ENCODE measurements at regions not wholly inside any gene's neighbourhood (a gene's known extent, or its start where the extent isn't known, plus 50 kb on each side); places are given as distances from the start of the nearest gene placed in this dataset.
"Not testable (repeated sequence)": the region's sequence is repeated elsewhere in the genome, so short reads cannot be mapped to it uniquely, and the experiment has no call there.

DNA sequence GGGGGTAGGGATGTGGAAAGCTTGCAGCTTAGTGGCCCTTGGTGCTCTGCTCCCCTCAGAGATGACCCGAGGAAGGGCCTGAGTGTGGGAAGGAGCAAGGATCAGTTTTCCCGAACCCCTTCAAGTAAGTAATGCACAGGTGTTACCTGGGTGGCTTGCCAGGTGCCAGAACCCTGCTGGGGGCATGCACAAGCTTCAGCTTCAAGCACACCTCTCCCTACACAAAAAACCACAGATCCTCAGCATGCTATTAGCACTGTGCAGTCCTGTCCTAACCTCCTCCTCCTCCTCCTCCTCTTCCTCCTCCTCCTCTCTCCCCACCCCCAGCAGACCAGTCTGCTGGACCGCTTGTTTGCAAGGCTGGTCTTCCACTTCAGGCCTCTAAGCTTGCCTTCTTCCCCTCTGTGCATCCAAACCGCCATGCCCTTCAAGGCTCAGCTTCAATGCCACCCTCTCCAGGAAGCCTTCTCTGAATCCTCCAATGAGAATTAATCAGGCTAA, 114.8 kb downstream of the ACAA2 start:
- in situ Hi-C loops (cut with HindIII; ENCODE audit: low pct_unique_long_range_greater_than_20kb, low sequenced_read_pairs), result no loop called here
- no peak for DNase-seq (ENCODE audit: low read depth, low spot score)

DNA sequence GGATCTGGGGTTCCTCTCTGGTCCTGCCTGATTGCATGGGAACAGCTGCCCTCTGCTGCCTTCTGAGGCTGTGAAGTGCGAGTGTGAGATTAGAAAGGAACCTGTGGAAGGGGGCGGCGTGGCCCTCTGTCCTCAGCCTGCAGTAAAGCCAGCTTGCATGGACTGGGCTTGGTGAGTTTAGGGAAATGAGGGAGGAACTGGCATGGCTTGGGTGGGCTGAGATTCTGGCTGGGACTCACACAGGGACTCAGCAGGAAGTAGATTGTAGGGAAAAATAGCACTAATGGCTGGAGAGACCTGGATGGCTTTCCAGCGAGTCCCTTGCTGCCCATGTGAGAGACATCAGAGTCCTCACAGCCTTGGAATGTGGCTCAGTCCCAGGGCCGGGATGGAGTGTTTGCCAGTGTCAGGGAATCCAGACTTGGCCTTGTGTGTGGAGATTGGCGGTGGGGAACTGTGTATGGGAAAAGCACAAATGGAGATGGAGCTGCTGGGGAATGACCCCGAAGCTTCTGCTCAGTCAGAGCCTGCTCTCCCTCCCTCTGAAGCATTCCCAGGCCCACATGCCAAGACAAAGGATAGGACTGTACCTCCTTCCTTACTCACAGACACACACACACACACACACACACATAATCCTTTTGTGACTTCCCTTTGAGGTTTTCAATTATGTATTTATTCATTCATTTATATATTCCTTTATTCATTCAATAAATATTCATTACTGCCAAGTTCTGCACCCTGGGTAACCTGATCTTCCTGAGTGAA, 115.4 kb downstream of the ACAA2 start:
- DNase-seq (ENCODE audit: low read depth, low spot score), result no peak
- in situ Hi-C loops (cut with HindIII; ENCODE audit: low pct_unique_long_range_greater_than_20kb, low sequenced_read_pairs), result no loop called here

DNA sequence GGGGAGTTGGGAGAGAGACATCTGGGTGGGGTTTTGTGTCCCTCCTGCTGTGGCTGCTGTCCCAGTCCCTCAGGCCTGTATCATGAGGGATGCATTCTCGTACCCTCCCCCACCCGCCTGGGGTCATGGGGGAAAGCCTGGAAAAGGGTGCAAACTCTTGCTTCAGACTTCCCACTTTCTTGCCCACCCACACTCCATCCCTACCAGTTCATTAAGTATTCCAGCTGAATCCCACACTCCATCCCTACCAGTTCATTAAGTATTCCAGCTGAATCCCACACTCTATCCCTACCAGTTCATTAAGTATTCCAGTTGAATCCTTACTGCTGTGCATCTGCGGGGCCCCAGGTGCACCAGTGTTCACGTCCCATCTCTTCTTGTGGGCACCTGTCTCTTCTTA, 116.3 kb downstream of the ACAA2 start:
- no peak for DNase-seq (ENCODE audit: low read depth, low spot score)
- in situ Hi-C loops (cut with HindIII; ENCODE audit: low pct_unique_long_range_greater_than_20kb, low sequenced_read_pairs), result no loop called here

DNA sequence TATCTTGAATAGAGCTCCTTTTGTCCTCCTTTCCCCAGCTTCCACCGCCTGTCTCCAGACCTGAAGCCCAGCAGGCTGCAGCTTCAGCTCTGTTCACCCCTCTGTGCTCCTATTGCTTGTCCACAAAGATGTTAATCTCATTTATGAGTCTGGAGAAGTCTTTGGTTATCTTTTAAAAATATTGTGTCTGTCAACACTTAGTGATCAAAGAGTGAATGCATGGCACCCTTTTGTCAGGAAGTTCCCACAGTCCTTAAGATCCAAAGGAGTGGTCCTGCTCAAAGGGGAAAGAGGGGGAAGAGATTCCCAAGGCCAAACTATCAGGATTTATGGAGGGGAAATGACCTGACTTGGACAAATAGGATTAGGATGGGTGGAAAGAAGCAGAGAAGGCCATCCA, 118.9 kb downstream of the ACAA2 start:
- in situ Hi-C loops (cut with HindIII; ENCODE audit: low pct_unique_long_range_greater_than_20kb, low sequenced_read_pairs), result no loop called here
- DNase-seq (ENCODE audit: low read depth, low spot score), result no peak

DNA sequence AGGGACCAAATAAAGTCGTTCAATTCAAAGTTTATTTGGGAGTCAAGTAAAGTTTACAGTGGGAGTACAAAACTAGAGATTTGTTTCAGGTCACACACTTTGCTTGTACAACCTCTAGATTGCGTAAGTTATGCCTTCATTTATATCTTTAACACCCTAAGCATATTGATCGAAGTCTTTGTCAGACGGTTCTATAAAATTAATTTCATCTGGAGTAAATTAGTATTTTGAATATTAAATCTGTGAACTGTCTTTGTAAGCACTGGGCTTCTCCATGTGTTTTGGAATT, 119.7 kb downstream of the ACAA2 start:
- in situ Hi-C loops (cut with HindIII; ENCODE audit: low pct_unique_long_range_greater_than_20kb, low sequenced_read_pairs), result no loop called here
- no peak for DNase-seq (ENCODE audit: low read depth, low spot score)

DNA sequence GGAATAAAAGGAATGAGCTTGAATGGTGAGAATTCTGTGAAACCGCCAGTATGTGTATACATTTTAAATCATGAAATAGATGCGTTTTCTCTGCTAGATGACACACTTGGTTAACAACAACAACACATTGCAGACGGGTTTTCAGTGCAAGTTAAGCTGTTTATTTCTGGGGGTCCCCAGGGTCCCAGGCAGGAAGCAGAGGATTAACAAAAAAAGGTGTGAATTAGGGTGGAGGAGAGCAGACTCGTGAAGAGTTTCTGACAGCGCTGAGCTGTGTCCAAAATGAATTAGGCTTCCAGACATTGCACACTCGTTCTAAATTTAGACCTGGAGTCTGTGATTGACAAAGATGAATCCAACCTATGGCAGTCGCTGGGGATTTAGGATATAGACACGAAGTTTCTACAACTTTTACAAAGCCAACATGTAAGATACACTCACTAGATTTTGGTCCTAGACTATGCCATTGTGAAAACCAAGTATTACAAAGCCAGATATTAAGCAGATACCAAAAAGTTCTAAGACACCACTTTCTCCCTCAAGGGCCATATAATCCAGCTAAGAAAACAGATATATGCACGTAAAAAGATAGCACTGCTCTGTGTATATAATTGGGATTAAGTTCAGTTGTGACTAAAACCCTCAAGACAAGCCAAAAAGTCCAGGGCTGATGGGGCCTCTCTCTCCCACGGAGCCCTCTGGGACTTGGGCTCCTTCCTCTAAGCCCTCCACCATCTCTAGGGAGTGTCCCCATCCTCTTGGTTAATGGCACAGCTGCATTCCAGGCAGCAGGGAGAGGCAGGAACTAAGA, 120.2 kb downstream of the ACAA2 start:
- no peak for DNase-seq (ENCODE audit: low read depth, low spot score)
- in situ Hi-C loops (cut with HindIII; ENCODE audit: low pct_unique_long_range_greater_than_20kb, low sequenced_read_pairs), result no loop called here

DNA sequence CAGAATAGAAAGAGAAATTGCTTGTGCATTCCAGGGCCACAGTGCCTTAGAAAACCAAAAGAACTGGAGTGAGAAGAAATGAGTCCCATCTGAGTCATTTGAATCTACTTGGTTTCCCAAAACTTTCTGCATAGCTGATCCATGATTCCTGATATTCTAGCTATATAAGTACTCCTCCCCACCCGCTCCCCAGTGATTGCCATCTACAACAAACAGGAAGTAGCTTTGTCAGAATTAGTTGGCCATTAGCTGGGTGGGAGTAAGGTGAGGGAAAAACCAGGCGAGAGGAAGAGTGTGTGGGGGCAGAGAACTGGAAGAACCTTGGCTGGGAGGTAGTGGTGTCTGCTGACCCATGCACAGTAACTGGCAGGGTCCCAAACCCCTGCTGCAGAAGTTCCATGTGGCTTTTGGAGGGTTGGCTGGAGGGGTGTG, 122.1 kb downstream of the ACAA2 start:
- no peak for DNase-seq (ENCODE audit: low read depth, low spot score)
- in situ Hi-C loops (cut with HindIII; ENCODE audit: low pct_unique_long_range_greater_than_20kb, low sequenced_read_pairs), result no loop called here

DNA sequence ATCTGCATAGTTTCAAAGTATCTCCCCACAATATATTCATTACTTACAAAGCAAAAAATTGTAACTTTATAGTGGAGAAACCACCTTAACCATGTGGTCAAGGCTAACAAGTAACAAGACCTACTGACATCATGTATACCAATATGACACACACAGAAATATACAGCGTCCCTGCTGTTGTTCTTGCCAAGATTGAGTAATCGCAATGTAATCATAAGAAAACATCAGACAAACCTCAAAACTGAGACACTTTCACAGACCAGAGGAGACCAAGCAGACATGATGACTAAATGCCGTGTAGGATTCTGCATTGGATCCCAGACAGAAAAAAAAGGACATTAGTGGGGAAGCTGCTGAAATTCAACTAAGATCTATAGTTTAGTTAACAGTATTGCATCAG, 123.0 kb downstream of the ACAA2 start:
- no peak for DNase-seq (ENCODE audit: low read depth, low spot score)
- in situ Hi-C loops (cut with HindIII; ENCODE audit: low pct_unique_long_range_greater_than_20kb, low sequenced_read_pairs), result no loop called here

DNA sequence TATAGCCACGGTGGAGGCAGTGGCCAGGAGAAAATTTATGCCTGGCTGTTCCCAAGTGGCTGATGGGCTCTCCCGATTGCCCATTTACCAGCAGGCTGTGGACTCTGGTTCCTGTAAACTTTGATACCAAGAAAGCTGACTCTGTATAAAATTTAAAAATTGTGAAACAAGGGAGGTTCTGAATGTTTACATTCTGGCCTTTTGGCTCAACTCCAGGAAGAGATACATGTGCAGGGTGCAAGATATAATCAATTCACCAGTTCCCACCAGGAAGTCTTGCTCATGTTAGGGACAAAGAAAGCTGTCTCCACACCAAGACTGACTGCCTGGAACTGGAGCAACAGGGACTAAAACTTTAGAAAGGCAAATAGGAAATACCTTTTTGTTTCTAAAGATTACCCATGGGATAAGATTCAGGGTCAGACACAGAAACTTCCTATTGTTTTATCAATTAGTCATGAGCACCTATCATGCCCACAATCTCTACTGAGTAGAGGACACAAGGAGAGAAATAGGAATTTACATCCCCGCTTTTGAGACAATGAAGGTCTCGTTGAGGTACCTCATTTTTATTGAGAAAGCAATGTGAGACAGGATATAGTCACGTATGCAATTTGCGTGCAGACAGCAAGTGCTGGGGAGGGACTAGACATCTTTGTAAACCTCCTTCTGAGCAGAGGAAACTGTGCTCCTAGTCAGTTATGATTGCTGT, 123.5 kb downstream of the LIPG start:
- in situ Hi-C loops (cut with HindIII; ENCODE audit: low pct_unique_long_range_greater_than_20kb, low sequenced_read_pairs), result no loop called here
- DNase-seq (ENCODE audit: low read depth, low spot score), result no peak

DNA sequence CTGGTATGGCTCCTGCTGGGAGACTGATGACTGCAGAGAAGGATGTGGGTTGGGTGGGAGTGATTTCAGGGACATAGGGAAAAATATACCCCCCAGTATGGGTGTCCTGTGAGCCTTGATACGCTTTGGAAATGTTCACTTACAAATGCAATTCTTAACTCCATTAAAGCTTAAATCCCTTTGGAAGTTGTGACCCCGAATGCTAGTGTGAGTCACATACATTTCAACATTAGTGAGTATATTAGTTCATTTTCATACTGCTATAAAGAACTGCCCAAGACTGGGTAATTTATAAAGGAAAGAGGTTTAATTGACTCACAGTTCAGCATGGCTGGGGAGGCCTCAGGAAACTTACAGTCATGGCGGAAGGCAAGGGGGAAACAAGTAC, 120.9 kb downstream of the LIPG start:
- in situ Hi-C loops (cut with HindIII; ENCODE audit: low pct_unique_long_range_greater_than_20kb, low sequenced_read_pairs); DNase-seq (ENCODE audit: low read depth, low spot score): not testable (repeated sequence)

DNA sequence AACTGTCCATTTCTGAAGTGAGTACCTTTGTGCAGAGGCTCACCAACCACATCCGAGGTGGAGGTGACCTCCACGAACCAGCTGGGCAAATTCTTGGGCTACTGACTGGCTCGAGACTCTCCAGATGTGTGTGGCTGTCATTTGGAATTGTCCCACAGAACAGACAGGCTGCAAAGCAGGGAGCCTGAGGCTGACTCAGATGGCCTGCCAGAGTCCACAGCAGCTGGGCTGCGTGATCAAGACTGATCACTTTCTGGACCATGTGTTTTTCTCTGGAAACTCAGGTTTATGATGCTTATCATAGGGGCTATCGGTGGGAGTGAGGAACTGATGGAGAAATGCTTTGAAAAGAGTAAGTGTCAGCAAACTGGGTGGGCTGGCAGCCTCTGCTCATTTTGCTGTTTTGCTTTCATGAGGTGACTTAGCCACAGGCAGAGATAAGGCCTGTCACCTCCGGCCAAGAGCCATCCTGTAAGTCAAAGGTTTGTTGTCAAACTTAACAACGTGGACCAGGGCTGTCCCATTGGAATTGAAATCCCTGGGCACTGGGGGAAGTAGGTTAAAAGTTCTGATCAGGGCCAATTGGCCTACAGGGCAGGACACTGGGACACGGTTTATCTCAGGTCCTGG, 120.4 kb downstream of the LIPG start:
- no peak for DNase-seq (ENCODE audit: low read depth, low spot score)
- in situ Hi-C loops (cut with HindIII; ENCODE audit: low pct_unique_long_range_greater_than_20kb, low sequenced_read_pairs), result no loop called here

DNA sequence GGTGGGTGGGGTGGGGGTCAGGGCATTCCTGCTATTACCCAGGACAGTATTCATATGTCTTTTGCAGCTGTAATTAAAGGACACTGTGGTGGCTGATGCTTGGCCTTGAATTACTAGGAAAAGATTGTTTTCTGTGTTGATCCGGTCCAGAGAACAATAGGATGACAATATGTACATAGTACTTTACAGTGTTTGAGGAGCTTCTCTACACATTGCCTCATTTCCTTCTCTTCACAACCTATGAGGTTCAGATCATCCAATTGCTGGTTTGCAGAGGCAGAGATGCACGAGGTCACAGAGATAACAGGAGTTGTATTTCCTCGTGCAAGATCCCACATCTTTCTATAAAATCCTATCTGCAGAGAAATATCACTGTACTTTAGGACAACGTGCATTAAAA, 119.5 kb downstream of the LIPG start:
- no peak for DNase-seq (ENCODE audit: low read depth, low spot score)
- in situ Hi-C loops (cut with HindIII; ENCODE audit: low pct_unique_long_range_greater_than_20kb, low sequenced_read_pairs), result no loop called here

DNA sequence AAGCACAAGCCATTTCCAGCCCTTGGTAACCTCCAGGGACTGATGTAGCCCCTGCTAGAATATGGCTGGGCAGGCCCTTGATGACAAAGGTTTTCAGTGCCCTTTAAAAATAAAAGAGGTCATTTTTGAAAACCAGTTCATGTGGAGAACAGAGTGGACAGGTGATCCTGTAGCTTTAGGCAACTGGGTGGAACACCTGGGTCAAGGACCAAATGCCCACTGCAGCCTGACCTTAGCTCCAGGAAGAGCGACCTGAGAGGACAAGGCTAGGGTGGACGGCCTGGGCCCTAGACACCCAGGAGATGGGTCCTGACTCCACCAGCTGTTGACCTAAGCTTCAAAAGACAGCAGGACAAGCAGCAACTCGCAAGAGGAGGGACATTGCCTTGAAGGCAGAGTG, 116.6 kb downstream of the LIPG start:
- in situ Hi-C loops (cut with HindIII; ENCODE audit: low pct_unique_long_range_greater_than_20kb, low sequenced_read_pairs), result no loop called here
- DNase-seq (ENCODE audit: low read depth, low spot score), result no peak

DNA sequence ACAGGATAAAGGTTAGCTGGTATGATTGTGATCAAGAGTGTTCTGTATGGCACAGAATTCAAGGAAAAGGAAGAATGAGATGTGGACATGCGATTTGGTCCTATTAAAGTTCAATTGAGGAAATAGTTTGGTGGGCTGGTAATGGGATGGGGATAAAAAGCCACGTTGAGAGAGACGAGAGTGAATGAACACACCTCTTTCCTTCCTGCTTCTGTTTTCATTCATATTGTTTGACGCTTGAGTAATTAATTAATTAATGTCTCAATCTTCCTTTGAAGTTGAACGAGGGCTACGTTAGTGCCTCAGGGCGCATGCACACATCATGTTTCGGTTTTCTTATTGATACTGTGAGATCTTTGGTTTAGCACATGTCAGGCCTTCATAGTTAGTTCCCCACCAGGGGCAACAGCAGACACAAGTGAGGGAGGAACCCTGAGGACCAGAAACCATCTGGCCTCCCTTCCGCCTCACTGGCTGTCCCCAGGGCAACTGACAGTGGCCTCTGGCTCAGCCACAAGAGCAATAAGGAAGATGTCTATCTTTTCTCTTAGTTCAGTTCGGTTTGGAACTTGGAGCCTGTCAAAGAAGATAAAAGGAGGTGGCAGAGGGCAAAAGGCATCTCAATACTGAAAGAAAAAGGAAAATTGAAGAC, 116.0 kb downstream of the LIPG start:
- in situ Hi-C loops (cut with HindIII; ENCODE audit: low pct_unique_long_range_greater_than_20kb, low sequenced_read_pairs), result no loop called here
- DNase-seq (ENCODE audit: low read depth, low spot score), result no peak

DNA sequence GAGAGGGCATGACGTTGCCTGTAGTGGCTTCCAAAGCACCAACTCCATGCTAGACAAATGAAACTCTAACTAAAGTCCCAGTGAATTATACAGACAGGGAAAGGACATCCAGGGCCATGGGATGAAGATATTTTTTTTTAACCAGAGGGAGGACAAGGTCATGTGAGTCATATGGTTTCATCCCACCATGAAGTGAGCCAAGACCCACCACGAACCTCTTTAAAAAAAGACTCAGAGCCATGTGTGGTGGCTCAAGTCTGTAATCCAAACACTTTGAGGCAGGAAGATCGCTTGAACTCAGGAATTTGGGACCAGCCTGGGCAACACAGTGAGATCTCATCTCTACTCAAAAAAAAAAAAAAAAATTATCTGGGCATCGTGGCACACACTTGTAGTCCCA, 115.2 kb downstream of the LIPG start:
- in situ Hi-C loops (cut with HindIII; ENCODE audit: low pct_unique_long_range_greater_than_20kb, low sequenced_read_pairs), result no loop called here
- no peak for DNase-seq (ENCODE audit: low read depth, low spot score)

DNA sequence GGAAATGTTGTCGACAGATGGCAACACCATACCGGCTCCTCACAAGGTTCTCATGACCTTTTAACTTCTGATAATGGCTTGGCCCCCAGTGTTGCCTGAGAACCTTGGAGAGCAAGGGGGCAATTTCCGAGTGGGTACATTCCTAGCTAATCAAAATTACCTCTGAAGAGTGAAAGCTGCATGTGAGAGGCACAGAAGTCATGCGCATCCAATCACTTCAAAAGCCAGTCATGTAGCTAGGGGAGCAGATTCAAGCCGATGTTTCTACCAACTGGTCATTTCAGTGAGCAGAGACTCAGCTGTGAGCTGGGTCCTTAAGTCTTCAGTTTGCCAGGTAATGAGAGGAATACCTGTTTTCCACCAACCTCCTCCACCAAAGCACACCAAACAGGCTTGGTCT, 111.4 kb downstream of the LIPG start:
- in situ Hi-C loops (cut with HindIII; ENCODE audit: low pct_unique_long_range_greater_than_20kb, low sequenced_read_pairs), result no loop called here
- DNase-seq (ENCODE audit: low read depth, low spot score), result no peak

DNA sequence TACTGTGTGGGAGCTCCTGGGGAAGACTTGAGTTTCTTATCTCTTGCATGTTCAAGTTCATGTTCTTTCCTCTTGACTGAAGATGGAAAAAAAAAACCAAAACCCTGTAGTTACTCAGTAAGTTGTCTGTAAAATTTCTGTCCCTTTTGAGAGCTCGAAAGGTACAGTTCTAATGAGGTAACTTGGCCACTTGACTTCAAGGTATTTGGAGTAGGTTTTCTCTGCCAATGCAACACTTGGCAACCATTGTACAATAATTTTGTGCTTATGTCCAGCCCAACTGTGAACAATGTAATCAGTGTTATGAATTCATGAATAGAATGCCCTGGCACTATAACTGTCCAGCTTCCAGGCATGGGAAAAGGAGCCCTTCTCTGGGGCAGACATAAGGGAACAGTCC, 111.0 kb downstream of the LIPG start:
- in situ Hi-C loops (cut with HindIII; ENCODE audit: low pct_unique_long_range_greater_than_20kb, low sequenced_read_pairs), result no loop called here
- no peak for DNase-seq (ENCODE audit: low read depth, low spot score)

DNA sequence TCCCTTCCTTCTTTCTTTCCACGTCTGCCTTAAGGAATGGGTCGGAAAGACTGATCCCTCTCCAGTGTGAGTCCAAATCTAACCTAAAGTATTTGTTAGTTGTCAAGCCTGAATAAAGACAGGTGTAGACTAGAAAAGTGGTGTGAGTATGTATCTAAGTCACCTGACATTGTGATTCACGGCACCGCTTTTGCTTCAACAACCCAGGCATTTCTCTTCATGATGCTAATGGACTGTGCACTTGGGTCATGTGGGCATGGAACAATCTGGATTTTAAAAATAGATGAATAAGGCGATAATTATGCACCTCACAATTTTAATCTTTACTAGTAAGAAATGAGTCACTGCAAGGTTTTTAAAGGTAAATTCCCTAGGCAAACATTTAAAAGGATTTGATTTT, 107.5 kb downstream of the LIPG start:
- no peak for DNase-seq (ENCODE audit: low read depth, low spot score)
- in situ Hi-C loops (cut with HindIII; ENCODE audit: low pct_unique_long_range_greater_than_20kb, low sequenced_read_pairs), result no loop called here
